T-helper 2 cell treated with Interferon-gamma antibody and Interleukin-4, amounts not matched to agents 100 ng/mL and 5 ng/mL, for 36 hours (primary cell): ENCODE measurements at regions not wholly inside any gene's neighbourhood (a gene's known extent, or its start where the extent isn't known, plus 50 kb on each side); places are given as distances from the start of the nearest gene placed in this dataset.

Experiments used
- intact Hi-C: fragments of 100-400 bp; cut with micrococcal nuclease; formaldehyde crosslinking; loops from one replicate; pipeline ENCODE4 v1.15.1; 2023

GRCh38 chr10:118835682-118836326 is 81.0 kb upstream of the CACUL1 start:
- intact Hi-C loops: no loop called here

- intact Hi-C loops: no loop called here
Measured at GRCh38 chr10:118838364-118838763, 83.6 kb upstream of the CACUL1 start.

DNA sequence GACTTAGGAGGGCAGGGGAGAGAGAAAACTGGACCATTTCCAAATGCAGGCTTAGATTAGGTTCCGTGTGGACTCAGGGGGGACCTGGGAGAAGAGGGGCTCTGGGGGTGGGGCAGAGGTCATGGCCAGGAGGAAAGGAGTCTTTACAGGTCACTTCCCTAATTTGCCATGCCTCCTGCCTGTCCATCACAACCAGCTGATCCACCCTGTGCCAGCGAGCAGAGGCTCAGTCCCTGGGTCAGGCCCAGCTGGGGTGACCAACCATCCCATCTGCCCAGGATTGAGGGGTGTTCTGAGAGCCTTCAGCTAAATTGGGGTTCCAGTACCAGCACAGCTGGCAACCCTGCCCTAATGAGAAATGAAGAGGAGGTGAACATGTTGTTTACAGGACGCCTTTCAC is 84.6 kb upstream of the CACUL1 start:
- intact Hi-C loops: no loop called here

DNA sequence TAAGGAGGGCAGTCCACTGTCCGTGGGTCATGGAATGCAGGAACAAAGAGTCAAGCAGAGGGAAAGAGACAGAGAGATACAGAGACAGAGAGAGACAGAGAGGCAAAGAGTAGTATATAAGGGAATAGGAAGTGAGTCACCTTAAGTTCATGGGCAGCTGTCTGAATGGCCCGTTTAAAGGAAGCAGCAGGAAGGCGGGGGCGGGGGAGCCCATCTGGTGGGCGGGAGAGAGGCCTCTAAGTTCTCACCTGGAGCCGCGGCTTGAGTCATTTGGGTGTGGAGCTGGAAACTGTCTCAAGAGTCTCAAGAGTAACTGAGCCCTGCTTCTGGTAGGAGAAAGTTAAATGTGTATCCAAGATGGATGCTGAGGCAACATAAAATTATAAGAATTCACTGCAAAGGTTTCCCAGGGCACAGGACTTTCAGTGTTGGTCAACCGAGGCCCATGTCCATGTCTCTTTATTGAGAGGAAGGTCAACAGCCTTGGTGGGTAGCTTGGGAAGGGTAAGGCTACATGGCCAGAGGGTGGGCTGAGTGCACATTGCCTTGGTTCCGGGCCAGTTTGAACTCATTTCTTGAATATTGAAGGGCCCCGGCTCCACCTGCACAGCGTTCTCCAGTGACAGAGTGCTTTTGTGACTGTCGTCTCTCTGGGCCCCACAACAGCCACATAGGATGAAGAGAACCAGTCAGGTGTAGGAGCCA is 85.5 kb upstream of the CACUL1 start:
- intact Hi-C loops: no loop called here

DNA sequence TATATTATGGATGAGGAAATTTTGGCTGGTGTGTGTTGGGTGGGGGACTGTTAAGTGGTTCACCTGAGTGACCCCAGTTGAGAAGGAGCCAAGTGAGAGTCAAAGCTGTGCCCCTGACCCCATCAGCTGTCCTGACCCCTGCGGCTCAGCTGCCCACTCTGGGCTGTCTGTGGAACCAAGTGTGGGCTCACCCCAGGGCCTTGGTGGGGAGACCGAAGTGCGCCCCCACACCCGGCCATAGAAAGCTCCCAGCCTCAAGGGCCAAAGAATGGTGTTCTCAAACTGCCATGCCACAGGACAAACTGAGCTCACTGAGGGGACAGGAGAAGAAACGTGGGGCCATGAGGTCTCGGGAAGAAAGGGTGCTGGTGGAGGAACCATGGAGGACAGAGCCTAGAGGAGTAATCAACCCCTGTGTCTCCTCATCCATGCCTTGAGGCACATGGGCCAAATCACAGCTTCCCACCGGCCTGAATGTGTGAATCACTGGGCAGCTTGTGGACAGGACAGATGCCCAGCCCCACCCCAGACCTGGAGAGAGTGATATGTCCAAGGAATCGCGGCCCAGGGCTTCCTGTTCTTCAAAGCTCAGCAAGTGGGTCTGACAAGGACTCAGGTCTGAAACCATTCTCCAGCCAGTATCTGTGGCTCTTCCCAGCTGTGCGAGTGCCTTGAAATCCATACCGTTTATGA is 86.2 kb upstream of the CACUL1 start:
- intact Hi-C loops: no loop called here

GRCh38 chr10:118841881-118842605 is 87.3 kb upstream of the CACUL1 start:
- intact Hi-C loops: no loop called here

DNA sequence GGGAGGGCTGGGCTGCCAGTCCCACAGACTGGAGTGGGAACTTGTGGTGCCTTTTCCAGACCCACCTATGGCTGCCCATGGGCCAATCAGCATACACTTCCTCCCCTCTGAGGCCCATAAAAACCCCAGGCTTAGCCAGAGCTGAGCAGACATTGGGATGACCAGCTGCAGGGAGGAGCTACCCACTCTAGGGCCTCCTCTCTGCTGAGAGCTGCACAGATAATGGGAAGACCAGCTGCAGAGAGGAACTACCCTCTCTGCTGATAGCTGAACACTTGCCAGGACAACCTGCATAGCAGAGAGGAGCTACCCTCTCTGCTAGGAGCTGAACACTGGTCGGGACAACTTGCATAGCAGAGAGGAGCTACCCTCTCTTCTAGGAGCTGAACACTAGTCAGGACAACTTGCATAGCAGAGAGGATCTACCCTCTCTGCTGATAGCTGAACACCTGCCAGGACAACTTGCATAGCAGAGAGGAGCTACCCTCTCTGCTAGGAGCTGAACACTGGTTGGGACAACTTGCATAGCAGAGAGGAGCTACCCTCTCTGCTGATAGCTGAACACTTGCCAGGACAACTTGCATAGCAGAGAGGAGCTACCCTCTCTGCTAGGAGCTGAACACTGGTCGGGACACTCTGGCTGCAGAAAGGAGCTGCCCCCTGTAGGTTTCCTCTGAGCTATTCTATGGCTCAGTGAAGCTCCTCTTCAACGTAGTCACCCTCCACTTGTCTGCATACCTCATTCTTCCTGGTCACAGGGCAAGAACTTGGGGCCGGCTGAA is 88.3 kb upstream of the CACUL1 start:
- intact Hi-C loops: no loop called here

DNA sequence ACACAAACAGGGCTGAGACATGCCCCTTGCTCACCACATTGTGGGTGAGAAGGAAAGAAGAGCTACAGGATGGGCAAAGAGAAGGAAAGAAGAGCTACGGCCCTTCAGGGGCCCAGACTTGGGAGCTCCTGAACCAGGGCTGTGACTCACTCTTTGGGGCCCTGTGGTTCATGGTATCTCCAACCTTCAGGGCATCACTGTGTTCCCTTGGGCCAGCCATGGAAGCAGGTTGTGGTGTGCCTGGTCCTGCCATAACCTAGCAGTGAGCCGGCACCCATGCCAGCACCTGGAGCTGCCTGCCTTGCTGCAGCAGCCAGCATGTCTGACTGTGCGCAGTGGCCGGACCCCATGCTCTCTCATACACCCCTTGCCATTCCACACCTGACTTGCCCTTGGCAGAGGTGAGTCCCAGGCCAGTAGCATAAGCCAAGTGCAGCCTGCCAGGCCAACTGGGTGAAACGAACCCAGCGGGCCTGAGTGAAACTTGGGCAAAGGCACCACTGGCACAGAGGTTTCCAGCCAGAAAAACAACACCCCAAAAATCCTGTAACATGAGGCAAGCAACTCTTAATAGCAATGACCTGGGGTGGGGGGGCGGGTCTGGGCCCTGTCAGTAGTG is 89.0 kb upstream of the CACUL1 start:
- intact Hi-C loops: no loop called here

DNA sequence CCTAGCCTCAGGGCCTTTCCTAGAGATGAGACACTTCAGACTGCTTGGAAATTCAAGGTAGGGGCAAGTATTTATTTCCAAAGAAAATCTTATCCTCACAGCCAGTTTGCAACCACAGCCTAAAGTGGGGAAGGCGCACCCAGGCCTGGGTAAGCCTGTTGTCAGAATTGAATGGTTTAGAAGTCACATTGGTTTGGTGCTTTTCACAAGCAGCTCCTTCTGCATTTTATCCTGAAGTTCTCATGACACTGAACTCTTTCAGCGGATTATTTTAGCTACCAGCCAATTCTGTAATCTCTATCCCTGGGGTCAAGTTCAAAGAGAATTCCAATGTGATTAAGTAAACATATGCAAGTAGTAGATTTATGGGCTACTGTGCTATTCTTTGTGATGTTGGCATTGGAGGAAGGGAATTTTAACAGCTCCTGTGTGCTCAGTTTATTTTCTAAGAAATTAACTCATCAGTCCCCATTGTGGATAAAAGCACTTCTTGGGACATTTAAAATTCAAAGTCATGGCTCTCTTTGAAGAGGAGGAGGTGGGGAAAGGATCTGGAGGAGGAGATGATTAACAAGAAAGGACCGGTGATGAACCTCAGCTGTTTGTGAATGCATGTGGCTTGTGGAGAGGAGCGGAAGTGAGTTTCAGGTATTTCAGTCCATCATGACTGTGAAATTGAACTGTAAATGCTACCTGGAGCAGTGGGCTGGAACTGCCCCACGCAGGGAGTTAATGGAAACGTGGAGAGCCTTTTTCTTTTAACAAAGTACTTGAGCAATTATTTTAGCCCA is 90.2 kb upstream of the CACUL1 start:
- intact Hi-C loops: no loop called here

GRCh38 chr10:118845776-118846175 is 91.0 kb upstream of the CACUL1 start:
- intact Hi-C loops: no loop called here

DNA sequence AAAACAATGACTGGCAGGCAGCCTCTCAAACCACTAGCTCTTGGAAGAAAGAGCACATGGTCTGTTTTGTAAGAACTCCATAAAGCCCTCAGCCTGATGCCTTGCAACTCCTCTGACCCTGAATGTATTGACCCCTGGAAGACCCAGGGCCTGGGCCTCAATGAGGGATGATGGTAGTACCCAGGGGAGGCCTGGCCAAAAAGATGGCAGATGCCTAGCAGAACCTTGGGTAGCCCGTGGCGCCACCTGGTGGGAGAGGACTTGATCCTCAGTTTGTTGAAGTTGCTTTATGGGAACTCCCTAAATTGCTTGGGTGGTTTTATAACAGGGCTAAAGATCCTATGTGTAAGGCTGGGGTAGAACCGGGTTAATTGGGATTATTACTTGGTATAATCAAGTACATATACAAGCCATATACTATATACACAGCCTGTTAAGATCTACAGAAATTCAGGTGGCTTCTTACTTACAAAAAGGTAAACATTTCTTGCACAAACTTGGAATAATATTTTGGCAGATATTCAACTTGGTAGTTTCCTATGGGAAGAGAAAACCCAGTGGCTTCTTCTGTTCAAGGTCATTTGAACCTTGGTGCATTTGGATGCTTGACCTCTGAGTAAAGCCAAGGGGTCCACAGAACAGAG is 95.8 kb upstream of the CACUL1 start:
- intact Hi-C loops: loop anchor here (1.0 kb wide), 1 partner anchor 282 kb away; no protein-coding TSS in a partner anchor

DNA sequence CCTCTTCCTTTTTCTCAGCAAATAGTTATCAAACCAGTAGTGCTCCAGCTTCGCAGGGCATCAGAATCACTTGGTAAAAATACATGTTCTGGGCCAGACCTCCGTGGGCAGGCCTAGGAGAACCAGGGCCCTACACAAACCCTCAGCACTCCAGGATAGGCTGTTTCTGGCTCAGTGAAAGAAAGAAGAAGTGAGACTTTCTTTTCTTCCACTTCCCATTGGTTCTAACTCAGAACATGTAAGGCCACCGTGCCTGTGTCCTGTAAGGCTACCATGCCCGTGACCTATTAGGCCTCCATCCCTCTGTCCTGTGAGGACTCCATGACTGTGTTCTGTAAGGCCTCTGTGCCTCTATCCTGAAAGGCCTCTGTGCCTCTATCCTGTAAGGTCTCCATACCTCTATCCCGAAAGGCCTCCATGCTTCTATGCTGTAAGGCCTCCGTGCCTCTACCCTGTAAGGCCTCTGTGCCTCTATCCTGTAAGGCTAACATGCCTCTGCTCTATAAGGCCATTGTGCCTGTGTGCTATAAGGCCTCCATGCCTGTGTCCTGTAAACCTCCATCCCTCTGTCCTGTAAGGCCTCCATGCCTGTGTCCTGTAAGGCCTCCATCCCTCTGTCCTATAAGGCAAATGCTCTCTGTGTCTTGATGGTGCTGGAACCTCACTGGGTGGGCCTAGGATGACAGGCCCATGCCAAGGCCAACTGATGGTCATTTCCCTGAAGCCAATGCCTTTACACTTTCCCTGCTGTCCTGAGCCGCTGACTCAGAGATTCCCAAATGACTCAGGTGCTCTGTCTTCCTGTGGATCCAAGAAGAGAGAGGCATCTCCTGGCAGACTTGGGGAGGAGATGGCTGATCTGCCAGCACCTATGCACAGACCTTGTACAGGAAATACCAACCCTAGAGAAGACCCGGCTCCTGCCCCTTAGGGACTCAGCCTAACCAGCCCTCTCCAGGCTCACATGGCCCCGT is 96.6 kb upstream of the CACUL1 start:
- intact Hi-C loops: no loop called here

- intact Hi-C loops: no loop called here
Measured at GRCh38 chr10:118853916-118854315, 99.1 kb upstream of the CACUL1 start.

DNA sequence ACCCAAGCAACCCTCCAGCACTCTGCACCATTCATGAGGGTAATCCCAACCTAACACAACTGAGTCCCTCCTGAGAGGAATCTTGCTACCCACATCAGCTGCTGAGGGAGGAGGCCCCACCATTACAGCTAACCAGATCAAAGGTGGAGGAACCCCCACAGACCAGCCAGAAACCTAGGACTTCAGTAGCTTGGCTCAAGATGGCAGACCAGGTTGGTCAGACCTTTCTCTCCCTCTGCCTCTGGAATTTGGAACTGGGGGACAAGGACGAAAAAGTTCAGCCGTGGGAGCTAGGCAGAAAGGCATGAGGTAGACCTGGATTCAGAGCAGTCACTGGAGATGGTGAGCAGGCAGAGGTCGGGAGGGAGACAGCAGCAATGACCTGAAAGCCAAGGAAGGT is 101.3 kb upstream of the CACUL1 start:
- intact Hi-C loops: no loop called here

DNA sequence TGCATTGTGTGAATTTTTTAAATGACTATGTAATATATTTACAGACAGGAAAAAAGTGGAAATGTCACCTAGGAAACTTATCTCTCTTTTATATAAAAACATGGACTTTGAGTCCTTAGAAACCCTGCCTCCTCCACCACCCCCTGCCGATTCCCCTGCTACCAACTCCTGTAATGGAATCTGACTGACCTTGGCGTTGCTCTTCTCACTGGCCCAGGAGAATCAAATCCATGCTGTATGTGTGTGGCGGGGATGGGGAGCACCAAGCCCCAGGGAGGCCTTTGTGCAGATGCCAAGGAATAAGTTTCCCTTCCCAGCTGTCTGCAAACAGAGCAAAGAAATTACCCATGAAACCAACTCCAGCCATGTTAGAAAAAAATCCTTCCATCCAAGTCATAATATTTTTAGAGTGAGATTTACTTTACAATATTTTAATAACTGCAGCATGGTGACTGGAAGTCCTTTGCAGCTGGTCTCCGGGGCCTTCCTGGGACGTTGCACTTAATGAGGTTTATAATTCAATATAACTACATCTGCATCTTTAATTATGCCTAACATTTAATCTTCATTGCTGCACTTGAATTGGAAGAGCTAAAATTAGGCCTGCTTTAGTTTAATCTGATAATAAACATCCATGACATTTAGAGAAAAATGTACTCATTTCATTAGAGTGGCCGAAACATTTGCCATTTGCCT is 111.4 kb upstream of the CACUL1 start:
- intact Hi-C loops: no loop called here

- intact Hi-C loops: no loop called here
Measured at GRCh38 chr10:118867768-118868167, 113.0 kb upstream of the CACUL1 start.

GRCh38 chr10:118868589-118868988 is 113.8 kb upstream of the CACUL1 start:
- intact Hi-C loops: no loop called here
